H1 (cell line): ENCODE measurements at regions not wholly inside any gene's neighbourhood (a gene's known extent, or its start where the extent isn't known, plus 50 kb on each side); places are given as distances from the start of the nearest gene placed in this dataset.

Experiments used
- CREB1 ChIP-seq: IDR thresholded peaks from 2 replicates; pipeline ENCODE4 v1.6.1; 2012; ENCODE audit warnings: inconsistent platforms
- EGR1 ChIP-seq: IDR thresholded peaks from 2 replicates; pipeline ENCODE4 v1.6.1; 2011; ENCODE audit warnings: low read depth, low read length, borderline replicate concordance
- EP300 ChIP-seq, 2 experiments: IDR thresholded peaks; 1 replicate in 1 of 2; 2 replicates in 1 of 2; pipeline ENCODE4 v1.6.1; 2011 to 2012; ENCODE audit warnings: low read depth in 2 of 2, low read length in 2 of 2, mild to moderate bottlenecking in 2 of 2, borderline replicate concordance in 1 of 2, inconsistent platforms in 1 of 2, moderate library complexity in 1 of 2
- EZH2 ChIP-seq: fragments of 200-600 bp; sonication (generic); IDR thresholded peaks from 2 replicates; pipeline ENCODE4 v1.7.1; 2012; ENCODE audit warnings: low read depth, mild to moderate bottlenecking, moderate library complexity, low read length, inconsistent platforms; ENCODE audit not compliant: severe bottlenecking
- HDAC6 ChIP-seq: IDR thresholded peaks from one replicate; pipeline ENCODE4 v1.7.1; 2012; ENCODE audit warnings: low read depth, mild to moderate bottlenecking, inconsistent platforms, low read length, moderate library complexity
- NRF1 ChIP-seq: IDR thresholded peaks from 2 replicates; pipeline ENCODE4 v1.6.1; 2011; ENCODE audit warnings: mild to moderate bottlenecking, low read depth, low read length, improper control_type of control experiment
- POLR2A ChIP-seq, 2 experiments: IDR thresholded peaks; 1 replicate in 1 of 2; 2 replicates in 1 of 2; pipeline ENCODE4 v1.6.1; 2011; ENCODE audit warnings: low read depth in 2 of 2, low read length in 2 of 2, mild to moderate bottlenecking in 2 of 2; ENCODE audit errors: control extremely low read depth in 1 of 2
- POLR2AphosphoS5 ChIP-seq: IDR thresholded peaks from 2 replicates; pipeline ENCODE4 v1.6.1; 2011; ENCODE audit warnings: low read depth, low read length
- RXRA ChIP-seq: IDR thresholded peaks from 2 replicates; pipeline ENCODE4 v1.6.1; 2011; ENCODE audit warnings: low read depth, mild to moderate bottlenecking, low read length, moderate library complexity; ENCODE audit not compliant: insufficient read depth
- SAP30 ChIP-seq: fragments of 300-600 bp; sonication (generic); IDR thresholded peaks from 2 replicates; pipeline ENCODE4 v1.7.1; 2012; ENCODE audit warnings: low read length, moderate library complexity, mild to moderate bottlenecking, inconsistent platforms; ENCODE audit not compliant: insufficient read depth, insufficient replicate concordance
- SIN3A ChIP-seq, 2 experiments: IDR thresholded peaks in 1 of 2; conservative IDR thresholded peaks in 1 of 2; 2 replicates each; pipeline ENCODE4 v1.6.1; 2011 to 2012; ENCODE audit warnings: low read length in 2 of 2, improper control_type of control experiment in 1 of 2, low read depth in 1 of 2, mild to moderate bottlenecking in 1 of 2
- SP2 ChIP-seq: IDR thresholded peaks from 2 replicates; pipeline ENCODE4 v1.6.1; 2012; ENCODE audit warnings: mild to moderate bottlenecking, low read length, inconsistent platforms
- TF ChIP-seq, protein P1 (sequence below): IDR thresholded peaks from 2 replicates; pipeline ENCODE4 v1.6.1; 2011; ENCODE audit warnings: low read length, improper control_type of control experiment
- TF ChIP-seq, protein P2 (sequence below), 3 experiments: IDR thresholded peaks; 1 replicate in 2 of 3; 2 replicates in 1 of 3; pipeline versions ENCODE4 v1.5.1 to v1.6.1; 2011; ENCODE audit warnings: low read length in 3 of 3, mild to moderate bottlenecking in 3 of 3, inconsistent platforms in 2 of 3, low read depth in 1 of 3, moderate library complexity in 1 of 3; ENCODE audit not compliant: insufficient read depth in 1 of 3; ENCODE audit errors: control extremely low read depth in 1 of 3

DNA sequence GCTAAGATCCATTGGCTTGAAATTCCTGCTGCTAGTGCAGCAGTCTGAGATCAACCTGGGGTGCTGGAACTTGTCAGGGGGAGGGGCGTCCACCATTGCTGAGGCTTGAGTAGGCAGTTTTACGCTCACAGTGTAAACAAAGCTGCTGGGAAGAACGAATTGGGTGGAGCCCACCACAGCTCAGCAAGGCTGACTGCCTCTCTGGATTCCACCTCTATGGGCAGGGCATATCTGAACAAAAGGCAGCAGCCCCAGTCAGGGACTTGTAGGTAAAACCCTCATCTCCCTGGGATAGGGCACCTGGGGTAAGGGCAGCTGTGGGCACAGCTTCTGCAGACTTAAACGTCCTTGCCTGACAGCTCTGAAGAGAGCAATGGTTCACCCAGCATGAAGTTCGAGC, 191.7 kb downstream of the ALG10B start:
- TF ChIP-seq, protein P1, sequence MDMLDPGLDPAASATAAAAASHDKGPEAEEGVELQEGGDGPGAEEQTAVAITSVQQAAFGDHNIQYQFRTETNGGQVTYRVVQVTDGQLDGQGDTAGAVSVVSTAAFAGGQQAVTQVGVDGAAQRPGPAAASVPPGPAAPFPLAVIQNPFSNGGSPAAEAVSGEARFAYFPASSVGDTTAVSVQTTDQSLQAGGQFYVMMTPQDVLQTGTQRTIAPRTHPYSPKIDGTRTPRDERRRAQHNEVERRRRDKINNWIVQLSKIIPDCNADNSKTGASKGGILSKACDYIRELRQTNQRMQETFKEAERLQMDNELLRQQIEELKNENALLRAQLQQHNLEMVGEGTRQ, result no peak
- TF ChIP-seq, protein P2, sequence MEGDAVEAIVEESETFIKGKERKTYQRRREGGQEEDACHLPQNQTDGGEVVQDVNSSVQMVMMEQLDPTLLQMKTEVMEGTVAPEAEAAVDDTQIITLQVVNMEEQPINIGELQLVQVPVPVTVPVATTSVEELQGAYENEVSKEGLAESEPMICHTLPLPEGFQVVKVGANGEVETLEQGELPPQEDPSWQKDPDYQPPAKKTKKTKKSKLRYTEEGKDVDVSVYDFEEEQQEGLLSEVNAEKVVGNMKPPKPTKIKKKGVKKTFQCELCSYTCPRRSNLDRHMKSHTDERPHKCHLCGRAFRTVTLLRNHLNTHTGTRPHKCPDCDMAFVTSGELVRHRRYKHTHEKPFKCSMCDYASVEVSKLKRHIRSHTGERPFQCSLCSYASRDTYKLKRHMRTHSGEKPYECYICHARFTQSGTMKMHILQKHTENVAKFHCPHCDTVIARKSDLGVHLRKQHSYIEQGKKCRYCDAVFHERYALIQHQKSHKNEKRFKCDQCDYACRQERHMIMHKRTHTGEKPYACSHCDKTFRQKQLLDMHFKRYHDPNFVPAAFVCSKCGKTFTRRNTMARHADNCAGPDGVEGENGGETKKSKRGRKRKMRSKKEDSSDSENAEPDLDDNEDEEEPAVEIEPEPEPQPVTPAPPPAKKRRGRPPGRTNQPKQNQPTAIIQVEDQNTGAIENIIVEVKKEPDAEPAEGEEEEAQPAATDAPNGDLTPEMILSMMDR (IDR thresholded peaks at IDR 0.05; ENCODE audit: control extremely low read depth in 1 of 3, insufficient read depth in 1 of 3, low read depth in 1 of 3, low read length in 3 of 3), result no peak
- TF ChIP-seq CREB1 (no peak), NRF1 (no peak), EP300 (IDR thresholded peaks at IDR 0.05; ENCODE audit: borderline replicate concordance in 1 of 2, low read depth in 2 of 2, low read length in 2 of 2) (no peak), POLR2A (IDR thresholded peaks at IDR 0.05; ENCODE audit: control extremely low read depth in 1 of 2, low read depth in 2 of 2, low read length in 2 of 2) (no peak), EZH2 (no peak), RXRA (no peak), SP2 (no peak), POLR2AphosphoS5 (no peak), SAP30 (no peak), EGR1 (no peak), HDAC6 (no peak), SIN3A (conservative IDR thresholded peaks at IDR 0.05 in 1 of 2, IDR thresholded peaks at IDR 0.05 in 1 of 2; ENCODE audit: low read depth in 1 of 2, low read length in 2 of 2) (no peak)
